Endothelial cell (in vitro differentiated cells): ENCODE measurements at regions not wholly inside any gene's neighbourhood (a gene's known extent, or its start where the extent isn't known, plus 50 kb on each side); places are given as distances from the start of the nearest gene placed in this dataset.
"Not testable (repeated sequence)": the region's sequence is repeated elsewhere in the genome, so short reads cannot be mapped to it uniquely, and the experiment has no call there.

Source experiments
- DNase-seq: peaks from one replicate; pipeline ENCODE4 v3.0.0; 2021; ENCODE audit warnings: low spot score
- H3K27ac Mint-ChIP-seq: one replicate; pipeline ENCODE4 v1.8.0; 2021; ENCODE audit warnings: mixed read lengths, inconsistent platforms; ENCODE audit not compliant: unreplicated experiment
- H3K27me3 Mint-ChIP-seq: one replicate; pipeline ENCODE4 v1.8.0; 2021; ENCODE audit warnings: mild to moderate bottlenecking, moderate library complexity, mixed read lengths, inconsistent platforms; ENCODE audit not compliant: unreplicated experiment
- H3K36me3 Mint-ChIP-seq: one replicate; pipeline ENCODE4 v1.8.0; 2021; ENCODE audit warnings: mild to moderate bottlenecking, low read depth, mixed read lengths, inconsistent platforms; ENCODE audit not compliant: unreplicated experiment
- H3K4me1 Mint-ChIP-seq: one replicate; pipeline ENCODE4 v1.8.0; 2021; ENCODE audit warnings: mild to moderate bottlenecking, mixed read lengths, inconsistent platforms; ENCODE audit not compliant: unreplicated experiment
- H3K4me3 Mint-ChIP-seq: one replicate; pipeline ENCODE4 v1.8.0; 2021; ENCODE audit warnings: mild to moderate bottlenecking, mixed read lengths, inconsistent platforms; ENCODE audit not compliant: unreplicated experiment
- H3K9me3 Mint-ChIP-seq: one replicate; pipeline ENCODE4 v1.8.0; 2021; ENCODE audit warnings: mixed read lengths, inconsistent platforms; ENCODE audit not compliant: unreplicated experiment

GRCh38 chr22:11795979-11796378 lies 3732.0 kb upstream of the OR11H1 start:
- H3K36me3 Mint-ChIP-seq, H3K4me1 Mint-ChIP-seq, H3K27me3 Mint-ChIP-seq: not testable (repeated sequence)

GRCh38 chr22:11815481-11815880 lies 3712.5 kb upstream of the OR11H1 start:
- H3K4me1 Mint-ChIP-seq, H3K27ac Mint-ChIP-seq, H3K27me3 Mint-ChIP-seq, DNase-seq: not testable (repeated sequence)
- peaks cover 15% of the 10 kb centered on the region for H3K36me3 Mint-ChIP-seq
- H3K4me3 Mint-ChIP-seq: peak overlapping the region; percentile 9
- peaks cover 26% of the 10 kb centered on the region for H3K9me3 Mint-ChIP-seq

More at GRCh38 chr22:11795979-11796378, 3732.0 kb upstream of the OR11H1 start:
- DNase-seq, H3K4me3 Mint-ChIP-seq, H3K27ac Mint-ChIP-seq, H3K9me3 Mint-ChIP-seq: not testable (repeated sequence)

- H3K4me1 Mint-ChIP-seq, H3K4me3 Mint-ChIP-seq, H3K27me3 Mint-ChIP-seq, DNase-seq, H3K27ac Mint-ChIP-seq: not testable (repeated sequence)
- peaks cover 15% of the 10 kb centered on the region for H3K36me3 Mint-ChIP-seq
- peaks cover 26% of the 10 kb centered on the region for H3K9me3 Mint-ChIP-seq
Measured at GRCh38 chr22:11818845-11819244, 3709.1 kb upstream of the OR11H1 start.

- H3K27ac Mint-ChIP-seq, H3K4me3 Mint-ChIP-seq, H3K36me3 Mint-ChIP-seq, H3K4me1 Mint-ChIP-seq, H3K27me3 Mint-ChIP-seq, DNase-seq: not testable (repeated sequence)
- peaks cover 15% of the 10 kb centered on the region for H3K9me3 Mint-ChIP-seq
Measured at GRCh38 chr22:11822326-11822725, 3705.7 kb upstream of the OR11H1 start.

GRCh38 chr22:11825009-11825408 lies 3703.0 kb upstream of the OR11H1 start:
- not testable (repeated sequence) for H3K27me3 Mint-ChIP-seq, H3K4me3 Mint-ChIP-seq, DNase-seq, H3K36me3 Mint-ChIP-seq, H3K27ac Mint-ChIP-seq, H3K9me3 Mint-ChIP-seq, H3K4me1 Mint-ChIP-seq

GRCh38 chr22:11826000-11826399 lies 3702.0 kb upstream of the OR11H1 start:
- not testable (repeated sequence) for H3K4me1 Mint-ChIP-seq, H3K9me3 Mint-ChIP-seq, H3K27me3 Mint-ChIP-seq, H3K4me3 Mint-ChIP-seq, H3K27ac Mint-ChIP-seq, DNase-seq, H3K36me3 Mint-ChIP-seq

GRCh38 chr22:11829426-11829825 lies 3698.6 kb upstream of the OR11H1 start:
- not testable (repeated sequence) for H3K36me3 Mint-ChIP-seq, H3K4me1 Mint-ChIP-seq, H3K9me3 Mint-ChIP-seq, H3K27ac Mint-ChIP-seq, H3K4me3 Mint-ChIP-seq, H3K27me3 Mint-ChIP-seq
- DNase-seq: peak; percentile 8
